HG03520 (cell line): ENCODE measurements at regions not wholly inside any gene's neighbourhood (a gene's known extent, or its start where the extent isn't known, plus 50 kb on each side); places are given as distances from the start of the nearest gene placed in this dataset.

Source experiments
- ATAC-seq: cut with Tn5 transposase; IDR thresholded peaks from one replicate; pipeline ENCODE4 v1.9.1; 2021; ENCODE audit warnings: mild to moderate bottlenecking, moderate library complexity; ENCODE audit not compliant: unreplicated experiment

GRCh38 chr4:128371001-128371777, 83.6 kb upstream of the PGRMC2 start:
- no peak for ATAC-seq

DNA sequence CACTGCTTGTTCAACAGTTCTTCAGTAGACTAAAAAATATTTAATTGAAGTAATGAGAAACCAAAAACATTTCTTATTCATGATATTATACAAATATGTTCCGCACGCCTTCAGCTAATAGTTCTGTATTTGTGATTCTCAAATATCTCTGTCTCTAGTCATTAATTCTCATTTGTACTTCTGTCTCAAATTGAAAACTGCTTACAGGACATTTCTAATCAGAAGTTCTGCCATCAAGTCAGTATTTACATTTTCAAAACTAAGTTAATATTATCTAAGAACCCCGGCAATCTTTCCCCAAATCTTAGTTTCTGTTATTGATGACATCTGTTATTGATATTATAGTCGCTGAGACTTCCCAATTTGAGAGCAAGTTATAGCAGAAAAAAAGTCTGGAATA, 78.6 kb upstream of the PGRMC2 start:
- no peak for ATAC-seq

- no peak for ATAC-seq
Measured at GRCh38 chr4:128364565-128364964, 77.0 kb upstream of the PGRMC2 start.

DNA sequence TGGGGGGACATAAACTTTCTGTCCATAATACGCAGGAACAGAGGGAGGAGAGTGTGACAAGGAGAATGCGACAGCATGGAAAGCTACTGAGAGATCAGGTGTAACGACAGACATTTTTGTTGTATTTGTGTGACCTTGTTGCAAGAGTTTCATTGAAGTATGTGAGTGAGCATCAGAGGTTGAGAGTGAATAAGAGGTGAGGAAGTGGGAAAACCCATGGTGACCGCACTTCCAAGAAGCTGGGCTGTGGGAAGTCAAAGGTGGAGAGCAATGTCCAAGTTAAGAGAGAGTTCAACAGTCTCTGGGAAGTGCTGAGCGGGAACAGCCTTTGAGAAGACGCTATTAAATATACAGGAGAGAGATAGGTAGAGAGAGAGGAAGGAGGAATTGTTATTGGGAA, 76.4 kb upstream of the PGRMC2 start:
- no peak for ATAC-seq

GRCh38 chr4:128362760-128363159, 75.1 kb upstream of the PGRMC2 start:
- ATAC-seq, result no peak

DNA sequence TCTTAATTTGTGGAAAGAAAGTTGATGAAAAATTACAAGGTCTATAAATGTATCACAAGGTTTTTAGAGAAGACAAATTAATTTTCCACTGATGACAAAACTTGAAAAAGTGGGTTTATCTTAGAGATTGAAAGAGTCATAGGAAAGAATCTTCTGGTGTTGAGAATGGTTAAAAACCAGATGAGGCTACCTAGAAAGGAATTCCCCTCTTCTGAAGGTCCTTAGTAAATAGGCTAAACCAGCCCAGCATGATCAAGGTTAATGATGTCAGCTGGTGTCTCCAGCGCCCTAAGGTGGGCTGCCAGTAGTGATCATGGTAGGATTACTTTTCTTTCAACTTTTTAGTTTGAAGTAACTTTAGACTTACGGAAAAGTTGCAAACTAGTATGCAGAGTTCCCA, 71.8 kb upstream of the PGRMC2 start:
- no peak for ATAC-seq

GRCh38 chr4:128358913-128359279, 71.3 kb upstream of the PGRMC2 start:
- ATAC-seq, result no peak

- no peak for ATAC-seq
Measured at GRCh38 chr4:128358231-128358912, 70.8 kb upstream of the PGRMC2 start.

DNA sequence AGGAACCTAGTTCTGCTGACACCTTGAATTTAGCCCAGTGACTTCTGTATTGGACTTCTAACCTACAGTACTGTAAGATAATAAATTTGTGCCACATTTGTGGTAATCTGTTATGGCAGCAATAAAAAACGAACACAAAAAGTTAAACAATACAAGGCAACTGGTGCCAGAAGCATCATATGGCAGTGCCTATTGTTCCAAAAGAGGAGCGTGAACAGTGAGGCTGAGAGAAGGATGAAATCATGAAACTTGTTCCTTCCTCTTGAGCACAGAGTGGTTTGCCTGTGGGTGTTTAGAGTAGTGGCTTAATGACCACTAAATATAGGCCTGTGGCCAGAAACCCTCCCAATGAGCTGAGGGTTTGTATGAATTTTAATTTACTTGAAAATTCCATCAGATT, 69.7 kb upstream of the PGRMC2 start:
- no peak for ATAC-seq

DNA sequence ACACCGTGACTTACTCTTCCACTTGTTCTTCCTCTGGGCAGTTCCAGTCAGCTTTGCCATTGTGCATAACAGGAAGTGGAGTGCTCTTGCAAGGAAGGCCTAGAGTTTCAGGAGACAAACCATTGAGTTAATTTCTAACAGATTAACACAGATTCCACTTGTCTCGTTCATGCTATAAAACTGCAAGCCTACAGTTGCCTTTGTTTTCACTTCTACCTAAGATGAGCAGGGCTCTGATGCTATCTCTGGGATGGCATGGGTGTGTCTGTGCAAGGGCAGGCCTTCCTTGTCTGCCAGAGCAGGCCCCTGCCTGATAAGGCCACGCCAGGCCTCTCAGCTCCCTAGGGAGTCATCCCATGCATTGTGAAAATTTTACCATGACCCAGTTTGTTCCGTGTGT, 67.7 kb upstream of the PGRMC2 start:
- ATAC-seq, result no peak

GRCh38 chr4:128354205-128354821, 66.7 kb upstream of the PGRMC2 start:
- ATAC-seq, result no peak

GRCh38 chr4:128353791-128354190, 66.2 kb upstream of the PGRMC2 start:
- no peak for ATAC-seq

DNA sequence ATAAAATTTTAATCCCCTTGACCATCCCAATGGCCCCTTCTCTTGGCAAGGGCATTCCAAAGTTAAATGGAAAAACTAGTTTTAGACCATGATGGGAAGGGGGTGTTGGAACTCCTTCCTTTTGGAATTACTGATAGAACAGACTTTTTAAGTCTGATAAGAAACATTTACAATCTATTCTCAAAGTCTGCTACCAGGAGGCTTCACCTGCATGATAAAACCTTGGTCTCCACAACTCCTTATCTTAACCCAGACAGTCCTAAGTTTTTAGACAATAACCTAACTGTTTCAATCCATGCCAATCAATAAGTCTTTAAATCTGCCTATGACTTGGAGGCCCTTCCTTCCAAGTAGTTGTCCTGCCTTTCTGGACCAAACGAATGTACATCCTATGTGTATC, 63.9 kb upstream of the PGRMC2 start:
- ATAC-seq, result no peak

DNA sequence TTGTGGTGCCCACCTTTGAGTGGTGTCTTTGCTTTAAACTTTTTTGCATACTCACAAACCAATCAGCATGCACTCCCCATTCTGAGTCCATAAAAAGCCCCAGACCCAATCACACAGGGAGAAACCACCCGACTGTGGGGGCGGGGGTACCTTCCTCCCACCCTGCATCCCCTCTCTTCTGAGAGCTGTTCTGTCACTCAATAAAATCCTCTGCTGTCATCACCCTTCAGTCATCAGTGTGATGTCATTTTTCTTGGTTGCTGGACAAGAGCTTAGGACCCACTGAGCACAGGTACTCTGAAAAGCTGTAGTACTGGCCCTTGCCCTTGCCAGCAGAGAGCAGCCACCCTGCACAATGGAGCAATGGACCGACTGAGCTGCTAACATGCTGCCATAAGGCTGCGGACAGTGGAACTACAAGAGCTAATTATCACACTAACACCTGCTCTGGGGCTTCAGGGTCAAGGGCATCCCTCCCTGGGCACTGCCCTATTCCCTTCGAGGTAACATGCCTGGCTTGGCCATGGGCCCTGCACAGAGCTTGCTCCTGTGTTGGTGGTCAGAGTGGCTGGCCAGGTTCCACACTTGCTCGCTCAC, 62.9 kb upstream of the PGRMC2 start:
- no peak for ATAC-seq

- no peak for ATAC-seq
Measured at GRCh38 chr4:128349921-128350320, 62.3 kb upstream of the PGRMC2 start.

DNA sequence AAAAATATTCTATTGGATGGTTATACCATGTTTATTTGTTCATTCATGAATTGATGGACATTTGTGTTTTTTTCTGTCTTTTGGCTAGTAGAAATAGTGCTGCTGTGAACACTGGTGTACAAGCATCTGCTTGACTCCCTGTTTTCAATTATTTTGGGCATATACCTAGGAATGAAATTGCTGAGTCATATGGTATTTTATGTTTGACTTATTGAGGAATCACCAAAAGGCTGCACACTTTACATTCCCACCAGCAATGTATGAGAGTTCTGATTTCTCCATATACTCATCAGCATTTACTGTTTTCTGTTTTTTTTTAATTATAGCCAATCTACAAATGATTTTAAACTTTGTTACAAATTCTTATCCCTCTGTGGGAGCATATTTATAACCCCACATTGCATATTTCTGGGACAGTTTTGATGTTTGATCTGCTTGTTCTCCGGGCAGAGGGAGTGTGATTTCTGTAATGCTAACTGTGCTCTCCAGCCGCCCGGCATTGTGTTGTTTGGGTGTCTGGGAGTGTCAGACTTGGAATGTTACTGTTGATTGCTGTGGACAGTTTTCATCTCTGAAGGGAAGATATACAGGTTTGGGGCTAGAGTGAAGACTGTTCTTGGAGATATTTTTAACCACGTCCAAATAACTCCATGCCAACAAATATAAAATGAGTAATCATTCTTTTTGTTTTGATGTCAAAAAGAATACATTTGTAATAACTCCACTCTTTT, 60.5 kb upstream of the PGRMC2 start:
- no peak for ATAC-seq

GRCh38 chr4:128347175-128347868, 59.7 kb upstream of the PGRMC2 start:
- no peak for ATAC-seq

DNA sequence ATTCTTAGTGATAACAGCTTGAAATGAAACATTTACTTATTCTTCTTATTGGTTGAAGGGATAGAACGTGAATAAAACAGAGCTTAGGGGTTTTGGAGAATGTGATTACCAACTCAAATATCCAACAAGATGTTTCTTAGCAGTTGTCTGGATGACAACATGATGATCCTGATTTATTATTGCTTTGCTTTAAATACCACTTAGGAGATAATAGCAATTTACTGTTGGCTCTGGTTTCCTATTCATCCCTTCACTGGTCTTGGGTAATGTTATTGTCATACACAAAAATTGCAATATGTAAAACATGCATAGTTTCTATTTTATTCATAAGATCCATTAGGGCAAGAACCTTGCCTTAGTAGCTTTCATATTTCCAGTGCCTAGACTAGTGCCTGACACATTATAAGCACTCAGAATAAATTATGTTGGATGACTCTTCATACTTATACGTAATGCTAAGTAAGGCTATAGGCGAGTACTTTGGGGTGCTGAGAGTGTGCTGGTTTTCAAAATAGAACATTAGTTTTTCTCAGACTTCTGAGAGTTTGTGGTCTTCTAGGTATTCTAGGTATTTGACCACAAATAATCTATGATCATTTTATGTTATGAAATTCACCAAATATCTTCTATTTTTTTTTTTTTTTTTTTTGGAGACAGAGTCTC, 58.6 kb upstream of the PGRMC2 start:
- ATAC-seq, result no peak

GRCh38 chr4:128345650-128346049, 58.0 kb upstream of the PGRMC2 start:
- no peak for ATAC-seq

DNA sequence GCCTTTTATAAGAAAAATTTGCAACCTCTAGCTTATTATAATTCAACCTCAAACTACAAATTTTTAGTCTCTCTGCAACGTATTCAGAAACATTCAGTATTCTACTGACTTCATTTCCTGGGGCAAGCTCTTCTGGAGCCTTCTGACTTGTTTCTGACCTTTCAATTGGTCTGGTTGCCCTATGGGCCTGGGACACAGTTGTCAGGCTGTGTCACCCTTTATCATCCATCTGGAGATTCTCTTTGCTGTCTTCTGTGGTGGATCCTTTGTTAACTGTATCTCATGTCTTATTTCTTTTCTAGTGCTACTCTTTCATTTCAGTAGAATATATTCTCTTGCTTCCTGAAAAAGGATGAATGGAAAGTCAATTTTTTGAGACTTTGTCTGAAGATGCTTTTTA, 55.1 kb upstream of the PGRMC2 start:
- ATAC-seq, result no peak
